ENCODE measurements at regions not wholly inside any gene's neighbourhood (a gene's known extent, or its start where the extent isn't known, plus 50 kb on each side); places are given as distances from the start of the nearest gene placed in this dataset.
"Not testable (repeated sequence)": the region's sequence is repeated elsewhere in the genome, so short reads cannot be mapped to it uniquely, and the experiment has no call there.

GRCh38 chr3:182305881-182306665, 487.2 kb upstream of the ATP11B start:
- Mint-ChIP-seq H3K4me1 (no peaks in the 10 kb centered on the region), H3K27ac (no peak overlapping the region), H3K27me3 (no peaks in the 10 kb centered on the region), H3K36me3 (ENCODE audit: low read depth) (no peaks in the 10 kb centered on the region), H3K9me3 (no peaks in the 10 kb centered on the region), H3K4me3 (no peak overlapping the region)
- intact Hi-C loops (cut with micrococcal nuclease) = no loop called here
- no peak for DNase-seq

GRCh38 chr3:182308328-182308727, 485.0 kb upstream of the ATP11B start:
- Mint-ChIP-seq H3K4me3 (no peak overlapping the region), H3K27ac (no peak overlapping the region), H3K4me1 (no peaks in the 10 kb centered on the region), H3K36me3 (ENCODE audit: low read depth) (no peaks in the 10 kb centered on the region), H3K27me3 (no peaks in the 10 kb centered on the region), H3K9me3 (no peaks in the 10 kb centered on the region)
- no peak for DNase-seq
- intact Hi-C loops (cut with micrococcal nuclease) = no loop called here

GRCh38 chr3:182309120-182309519, 484.2 kb upstream of the ATP11B start:
- H3K4me3 Mint-ChIP-seq = no peak overlapping the region
- no peak overlapping the region for H3K27ac Mint-ChIP-seq
- H3K4me1 Mint-ChIP-seq = no peaks in the 10 kb centered on the region
- no peaks in the 10 kb centered on the region for H3K9me3 Mint-ChIP-seq
- DNase-seq = no peak
- H3K27me3 Mint-ChIP-seq = no peaks in the 10 kb centered on the region
- H3K36me3 Mint-ChIP-seq (ENCODE audit: low read depth) = no peaks in the 10 kb centered on the region
- intact Hi-C loops (cut with micrococcal nuclease) = no loop called here

GRCh38 chr3:182315313-182315712, 478.0 kb upstream of the ATP11B start:
- intact Hi-C loops (cut with micrococcal nuclease) = no loop called here
- Mint-ChIP-seq H3K4me1 (no peaks in the 10 kb centered on the region), H3K4me3 (no peak overlapping the region), H3K36me3 (ENCODE audit: low read depth) (no peaks in the 10 kb centered on the region), H3K27me3 (no peaks in the 10 kb centered on the region), H3K9me3 (peaks cover 3% of the 10 kb centered on the region), H3K27ac (no peak overlapping the region)
- peak; percentile 34 for DNase-seq

GRCh38 chr3:182323126-182323700, 470.1 kb upstream of the ATP11B start:
- Mint-ChIP-seq H3K36me3 (ENCODE audit: low read depth) (no peaks in the 10 kb centered on the region), H3K9me3 (peaks cover 4% of the 10 kb centered on the region), H3K4me1 (peaks cover 2% of the 10 kb centered on the region), H3K4me3 (no peak overlapping the region), H3K27ac (no peak overlapping the region), H3K27me3 (no peaks in the 10 kb centered on the region)
- no peak for DNase-seq
- intact Hi-C loops (cut with micrococcal nuclease) = no loop called here

GRCh38 chr3:182323898-182324297, 469.4 kb upstream of the ATP11B start:
- Mint-ChIP-seq H3K27ac (no peak overlapping the region), H3K4me1 (peaks cover 2% of the 10 kb centered on the region), H3K4me3 (no peak overlapping the region), H3K36me3 (ENCODE audit: low read depth) (no peaks in the 10 kb centered on the region), H3K27me3 (no peaks in the 10 kb centered on the region), H3K9me3 (peaks cover 4% of the 10 kb centered on the region)
- no peak for DNase-seq
- intact Hi-C loops (cut with micrococcal nuclease) = no loop called here

- intact Hi-C loops (cut with micrococcal nuclease) = no loop called here
- Mint-ChIP-seq H3K36me3 (ENCODE audit: low read depth) (no peaks in the 10 kb centered on the region), H3K4me3 (no peak overlapping the region), H3K27me3 (no peaks in the 10 kb centered on the region), H3K4me1 (peaks cover 2% of the 10 kb centered on the region), H3K9me3 (peaks cover under 1% of the 10 kb centered on the region), H3K27ac (no peak overlapping the region)
- DNase-seq = no peak
Measured at GRCh38 chr3:182325213-182325950, 467.9 kb upstream of the ATP11B start.

- Mint-ChIP-seq H3K9me3 (no peaks in the 10 kb centered on the region), H3K27ac (no peak overlapping the region), H3K27me3 (no peaks in the 10 kb centered on the region), H3K4me3 (no peak overlapping the region), H3K36me3 (ENCODE audit: low read depth) (no peaks in the 10 kb centered on the region), H3K4me1 (peaks cover 2% of the 10 kb centered on the region)
- intact Hi-C loops (cut with micrococcal nuclease) = no loop called here
- DNase-seq = no peak
Measured at GRCh38 chr3:182327196-182327681, 466.1 kb upstream of the ATP11B start.

- H3K9me3 Mint-ChIP-seq = no peaks in the 10 kb centered on the region
- intact Hi-C loops (cut with micrococcal nuclease) = no loop called here
- H3K27ac Mint-ChIP-seq = no peak overlapping the region
- no peak for DNase-seq
- no peaks in the 10 kb centered on the region for H3K27me3 Mint-ChIP-seq
- H3K4me1 Mint-ChIP-seq = no peaks in the 10 kb centered on the region
- no peaks in the 10 kb centered on the region for H3K36me3 Mint-ChIP-seq (ENCODE audit: low read depth)
- no peak overlapping the region for H3K4me3 Mint-ChIP-seq
Measured at GRCh38 chr3:182330646-182331045, 462.7 kb upstream of the ATP11B start.

- no peak for DNase-seq
- H3K9me3 Mint-ChIP-seq = no peaks in the 10 kb centered on the region
- intact Hi-C loops (cut with micrococcal nuclease) = no loop called here
- H3K27me3 Mint-ChIP-seq = no peaks in the 10 kb centered on the region
- H3K36me3 Mint-ChIP-seq (ENCODE audit: low read depth) = no peaks in the 10 kb centered on the region
- no peak overlapping the region for H3K27ac Mint-ChIP-seq
- no peak overlapping the region for H3K4me3 Mint-ChIP-seq
- H3K4me1 Mint-ChIP-seq = no peaks in the 10 kb centered on the region
Measured at GRCh38 chr3:182331341-182331740, 462.0 kb upstream of the ATP11B start.

- Mint-ChIP-seq H3K9me3 (no peaks in the 10 kb centered on the region), H3K4me3 (no peak overlapping the region), H3K36me3 (ENCODE audit: low read depth) (no peaks in the 10 kb centered on the region), H3K4me1 (no peaks in the 10 kb centered on the region), H3K27me3 (no peaks in the 10 kb centered on the region), H3K27ac (no peak overlapping the region)
- no peak for DNase-seq
- intact Hi-C loops (cut with micrococcal nuclease) = no loop called here
Measured at GRCh38 chr3:182342252-182342651, 451.1 kb upstream of the ATP11B start.

- H3K27me3 Mint-ChIP-seq; H3K36me3 Mint-ChIP-seq (ENCODE audit: low read depth); H3K9me3 Mint-ChIP-seq; H3K4me1 Mint-ChIP-seq; H3K4me3 Mint-ChIP-seq; H3K27ac Mint-ChIP-seq; intact Hi-C loops (cut with micrococcal nuclease); DNase-seq: not testable (repeated sequence)
Measured at GRCh38 chr3:182344026-182344425, 449.3 kb upstream of the ATP11B start.

- H3K4me3 Mint-ChIP-seq = no peak overlapping the region
- H3K9me3 Mint-ChIP-seq = no peaks in the 10 kb centered on the region
- no peaks in the 10 kb centered on the region for H3K4me1 Mint-ChIP-seq
- H3K36me3 Mint-ChIP-seq (ENCODE audit: low read depth) = no peaks in the 10 kb centered on the region
- DNase-seq = no peak
- H3K27ac Mint-ChIP-seq = no peak overlapping the region
- no peaks in the 10 kb centered on the region for H3K27me3 Mint-ChIP-seq
- intact Hi-C loops (cut with micrococcal nuclease) = no loop called here
Measured at GRCh38 chr3:182349051-182349450, 444.3 kb upstream of the ATP11B start.

- H3K4me3 Mint-ChIP-seq = no peak overlapping the region
- H3K27me3 Mint-ChIP-seq = no peaks in the 10 kb centered on the region
- H3K27ac Mint-ChIP-seq = no peak overlapping the region
- H3K36me3 Mint-ChIP-seq (ENCODE audit: low read depth) = no peaks in the 10 kb centered on the region
- DNase-seq = no peak
- no peaks in the 10 kb centered on the region for H3K4me1 Mint-ChIP-seq
- intact Hi-C loops (cut with micrococcal nuclease) = no loop called here
- H3K9me3 Mint-ChIP-seq = no peaks in the 10 kb centered on the region
Measured at GRCh38 chr3:182349951-182350517, 443.3 kb upstream of the ATP11B start.
